ENCODE measurements at regions not wholly inside any gene's neighbourhood (a gene's known extent, or its start where the extent isn't known, plus 50 kb on each side); places are given as distances from the start of the nearest gene placed in this dataset.

- TF ChIP-seq CTCF (IDR thresholded peaks at IDR 0.05; ENCODE audit: control extremely low read depth, extremely low read depth): no peak
- Histone ChIP-seq H3K36me3 (ENCODE audit: control insufficient read depth in 4 of 4, insufficient read depth in 4 of 4, low read length in 4 of 4) (no peaks in the 10 kb centered on the region), H3K4me1 (ENCODE audit: control insufficient read depth in 5 of 5, insufficient read depth in 5 of 5, low read length in 5 of 5) (peaks cover 0 to 18% (median 0%) of the 10 kb centered on the region in 5 donors), H3K9me3 (ENCODE audit: control insufficient read depth in 4 of 4, insufficient read depth in 3 of 4, low read length in 3 of 4) (no peaks in the 10 kb centered on the region), H3K9ac (ENCODE audit: insufficient read depth in 1 of 2, low read length in 2 of 2) (no peak overlapping the region), H3K4me3 (no peak overlapping the region), H3K27ac (ENCODE audit: low read depth in 1 of 2, low read length in 1 of 2) (no peak overlapping the region), H3K27me3 (ENCODE audit: control insufficient read depth in 3 of 3, insufficient read depth in 3 of 3, low read length in 2 of 3) (no peaks in the 10 kb centered on the region)
- DNase-seq: no peak
- ATAC-seq (ENCODE audit: insufficient read depth, low FRiP score): no peak
- whole genome bisulfite sequencing, 2 donors: 82 to 89% methylated on average over 4 of the region's 4 CpGs
Measured at GRCh38 chr16:50461400-50461760, 86.8 kb upstream of the NKD1 start.

DNA sequence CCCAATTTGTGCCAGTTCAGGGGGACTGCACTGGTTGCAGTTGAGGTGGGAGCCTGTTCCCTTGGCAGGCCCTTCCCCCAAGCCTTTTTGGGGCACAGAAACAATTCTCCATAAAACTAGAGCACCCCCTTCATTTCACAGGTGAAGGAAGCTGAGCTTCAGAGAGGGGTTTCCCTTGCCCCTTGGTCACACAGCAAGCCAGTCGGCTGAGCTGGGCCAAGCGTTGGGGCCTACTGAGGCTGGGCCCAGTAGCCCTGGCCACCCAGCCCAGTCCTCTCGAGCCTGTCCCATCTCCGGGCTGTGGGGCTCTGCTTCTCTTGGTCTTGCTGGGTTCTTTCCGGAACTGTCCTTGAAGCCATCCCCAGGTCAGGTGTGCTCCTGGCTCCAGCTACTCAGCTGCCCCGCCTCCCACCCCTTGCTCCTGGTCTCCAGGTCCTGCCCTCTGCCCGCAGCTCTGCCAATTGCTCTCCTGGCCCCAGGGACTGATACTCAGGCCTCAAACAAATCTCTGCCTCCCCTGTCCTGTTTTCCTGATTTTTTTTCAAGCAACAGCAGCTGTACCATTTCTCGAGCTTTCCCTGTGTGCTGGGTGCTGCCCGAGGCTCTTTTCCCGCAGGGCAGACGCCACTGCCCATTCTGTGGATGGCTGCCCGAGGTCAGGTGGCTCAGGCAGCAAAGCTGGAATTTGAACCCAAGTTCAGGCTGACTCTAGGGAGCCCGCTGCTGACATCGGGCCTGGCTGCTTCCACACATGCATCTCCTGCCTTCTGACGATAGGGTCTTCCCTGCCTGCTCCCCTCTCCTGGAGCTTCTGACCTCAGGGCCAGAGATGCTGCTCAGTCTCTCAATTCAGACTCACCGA, 87.4 kb upstream of the NKD1 start:
- TF ChIP-seq CTCF (IDR thresholded peaks at IDR 0.05; ENCODE audit: control extremely low read depth, extremely low read depth): no peak
- WGBS, 2 donors: 92 to 95% methylated on average over 15 to 16 of the region's 16 CpGs
- Histone ChIP-seq H3K4me1 (ENCODE audit: control insufficient read depth in 5 of 5, insufficient read depth in 5 of 5, low read length in 5 of 5) (peaks cover 0 to 18% (median 0%) of the 10 kb centered on the region in 5 donors), H3K27ac (ENCODE audit: low read depth in 1 of 2, low read length in 1 of 2) (no peak overlapping the region), H3K9me3 (ENCODE audit: control insufficient read depth in 4 of 4, insufficient read depth in 3 of 4, low read length in 3 of 4) (no peaks in the 10 kb centered on the region), H3K9ac (ENCODE audit: insufficient read depth in 1 of 2, low read length in 2 of 2) (no peak overlapping the region), H3K4me3 (no peak overlapping the region), H3K27me3 (ENCODE audit: control insufficient read depth in 3 of 3, insufficient read depth in 3 of 3, low read length in 2 of 3) (no peaks in the 10 kb centered on the region), H3K36me3 (ENCODE audit: control insufficient read depth in 4 of 4, insufficient read depth in 4 of 4, low read length in 4 of 4) (no peaks in the 10 kb centered on the region)
- ATAC-seq (ENCODE audit: insufficient read depth, low FRiP score): no peak
- no peak for DNase-seq

- H3K9ac ChIP-seq (ENCODE audit: insufficient read depth in 1 of 2, low read length in 2 of 2): no peak overlapping the region
- peaks cover 0 to 18% (median 0%) of the 10 kb centered on the region in 5 donors for H3K4me1 ChIP-seq (ENCODE audit: control insufficient read depth in 5 of 5, insufficient read depth in 5 of 5, low read length in 5 of 5)
- H3K36me3 ChIP-seq (ENCODE audit: control insufficient read depth in 4 of 4, insufficient read depth in 4 of 4, low read length in 4 of 4): no peaks in the 10 kb centered on the region
- H3K4me3 ChIP-seq: no peak overlapping the region
- H3K9me3 ChIP-seq (ENCODE audit: control insufficient read depth in 4 of 4, insufficient read depth in 3 of 4, low read length in 3 of 4): no peaks in the 10 kb centered on the region
- no peaks in the 10 kb centered on the region for H3K27me3 ChIP-seq (ENCODE audit: control insufficient read depth in 3 of 3, insufficient read depth in 3 of 3, low read length in 2 of 3)
- WGBS, 2 donors: 50 to 66% methylated on average over 13 of the region's 13 CpGs
- no peak overlapping the region for H3K27ac ChIP-seq (ENCODE audit: low read depth in 1 of 2, low read length in 1 of 2)
- DNase-seq: no peak
- TF ChIP-seq CTCF (IDR thresholded peaks at IDR 0.05; ENCODE audit: control extremely low read depth, extremely low read depth): no peak
- ATAC-seq (ENCODE audit: insufficient read depth, low FRiP score): no peak
Measured at GRCh38 chr16:50459496-50460080, 88.6 kb upstream of the NKD1 start.
